A549 (cell line): ENCODE measurements at regions not wholly inside any gene's neighbourhood (a gene's known extent, or its start where the extent isn't known, plus 50 kb on each side); places are given as distances from the start of the nearest gene placed in this dataset.
"Not testable (repeated sequence)": the region's sequence is repeated elsewhere in the genome, so short reads cannot be mapped to it uniquely, and the experiment has no call there.

Experiments
- ATAC-seq, 2 experiments: fragments of 200-7000 bp in 1 of 2; fragments of >200 bp in 1 of 2; cut with Nextera tagmentation in 1 of 2; cut with Tn5 transposase in 1 of 2; 3 replicates each; pipeline versions ENCODE4 v1.8.0 to v1.9.1; 2018 to 2020; ENCODE audit warnings: mild to moderate bottlenecking in 1 of 2, moderate library complexity in 1 of 2
- CTCF ChIA-PET: fragments of 300-600 bp; sonication (Branson Sonifier 250); formaldehyde crosslinking; extraction: SDS; loops from one replicate; lab custom pipeline; 2021; ENCODE audit warnings: antibody characterized with exemption, inconsistent platforms; lab: Yijun Ruan, JAX
- POLR2A ChIA-PET: fragments of 350-600 bp; formaldehyde crosslinking; extraction: SDS; loops from one replicate; lab custom pipeline; 2021; ENCODE audit warnings: antibody characterized with exemption, inconsistent platforms; lab: Yijun Ruan, JAX
- DNase-seq, 2 experiments: peaks; one replicate each; pipeline versions ENCODE4 v3.0.0 to v3.0.0-alpha.2; 2011 to 2016; ENCODE audit warnings: low read depth in 1 of 2, low spot score in 1 of 2
- FAIRE-seq: peaks from 2 replicates; lab custom pipeline; 2011; peaks lifted over from hg19 to GRCh38; lab: Jason Lieb, UNC
- H3K27ac ChIP-seq, 2 experiments: fragments of >200 bp; sonication (Bioruptor Twin); formaldehyde crosslinking; 3 replicates each; pipeline ENCODE4 v1.5.1; 2016 to 2017
- H3K4me1 ChIP-seq: fragments of >200 bp; sonication (Bioruptor Twin); formaldehyde crosslinking; 3 replicates; pipeline ENCODE4 v1.6.1; 2016
- H3K4me2 ChIP-seq: fragments of >200 bp; sonication (Bioruptor Twin); formaldehyde crosslinking; 3 replicates; pipeline ENCODE4 v1.6.1; 2016
- H3K4me3 ChIP-seq: fragments of >200 bp; sonication (Bioruptor Twin); formaldehyde crosslinking; 3 replicates; pipeline ENCODE4 v1.5.1; 2016
- H3K9me3 ChIP-seq: fragments of >200 bp; sonication (Bioruptor Twin); formaldehyde crosslinking; 3 replicates; pipeline ENCODE4 v1.6.1; 2016
- ATOH8 ChIP-seq: fragments of 250-450 bp; sonication (Bioruptor Pico); IDR thresholded peaks from 2 replicates; pipeline ENCODE4 v1.5.0; 2020; ENCODE audit warnings: low read depth, mild to moderate bottlenecking, moderate library complexity
- CHD4 ChIP-seq: fragments of 200-600 bp; sonication (generic); IDR thresholded peaks from 2 replicates; pipeline ENCODE4 v1.6.1; 2016; ENCODE audit warnings: antibody characterized with exemption, mild to moderate bottlenecking, borderline replicate concordance
- CTCF ChIP-seq: fragments of >200 bp; sonication (Bioruptor Twin); formaldehyde crosslinking; IDR thresholded peaks from 3 replicates; pipeline ENCODE4 v1.5.1; 2016
- HMGXB4 ChIP-seq: fragments of 250-450 bp; sonication (Bioruptor Pico); IDR thresholded peaks from 2 replicates; pipeline ENCODE4 v1.5.0; 2021; ENCODE audit warnings: mild to moderate bottlenecking, moderate library complexity, borderline replicate concordance
- JUNB ChIP-seq: fragments of >200 bp; sonication (Bioruptor Twin); formaldehyde crosslinking; IDR thresholded peaks from 2 replicates; pipeline ENCODE4 v1.6.1; 2016
- MAZ ChIP-seq: fragments of 150-350 bp; IDR thresholded peaks from 2 replicates; pipeline ENCODE4 v1.6.1; 2014; ENCODE audit warnings: antibody characterized with exemption, low read depth, low read length, borderline replicate concordance
- NFE2L2 ChIP-seq: fragments of 150-350 bp; conservative IDR thresholded peaks from 2 replicates; pipeline ENCODE4 v1.6.1; 2014; ENCODE audit warnings: low read length
- PBX3 ChIP-seq: IDR thresholded peaks from 2 replicates; pipeline ENCODE4 v1.6.1; 2012
- POLR2A ChIP-seq: IDR thresholded peaks from 2 replicates; pipeline ENCODE4 v1.6.1; 2012; ENCODE audit warnings: mild to moderate bottlenecking, low read length
- RCOR1 ChIP-seq: fragments of 150-350 bp; IDR thresholded peaks from 2 replicates; pipeline ENCODE4 v1.6.1; 2014; ENCODE audit warnings: antibody characterized with exemption, low read length, low read depth
- RFX5 ChIP-seq: fragments of 450-650 bp; IDR thresholded peaks from 2 replicates; pipeline ENCODE4 v1.7.1; 2014; ENCODE audit warnings: antibody characterized with exemption, mild to moderate bottlenecking, moderate library complexity
- TFCP2L1 ChIP-seq: fragments of 250-450 bp; sonication (Bioruptor Pico); IDR thresholded peaks from 2 replicates; pipeline ENCODE4 v1.5.0; 2021; ENCODE audit warnings: mild to moderate bottlenecking
- TP53 ChIP-seq: fragments of 250-450 bp; sonication (Bioruptor Pico); IDR thresholded peaks from 2 replicates; pipeline ENCODE4 v1.5.0; 2021; ENCODE audit warnings: mild to moderate bottlenecking, moderate library complexity
- USF2 ChIP-seq: fragments of 450-650 bp; IDR thresholded peaks from 2 replicates; pipeline ENCODE4 v1.6.1; 2014; ENCODE audit warnings: antibody characterized with exemption
- WGBS: methylation state at CpG from one replicate; pipeline ENCODE4 v1.1.6; 2017; ENCODE audit errors: missing lambda C conversion rate; 5-methylcytosine and 5-hydroxymethylcytosine counted together

- CTCF ChIA-PET, result interaction anchor here (1.0 kb wide), 1 partner anchor 10 kb away, joined by 3 read pairs; no protein-coding TSS in a partner anchor
- Histone ChIP-seq H3K4me1 (peaks cover 22% of the 10 kb centered on the region), H3K27ac (no peak overlapping the region), H3K9me3 (no peaks in the 10 kb centered on the region), H3K4me3 (no peak overlapping the region), H3K4me2 (no peak overlapping the region)
- ATAC-seq (no peak), FAIRE-seq (no peak), DNase-seq (no peak)
- WGBS, result 77% methylated on average over 4 of the region's 4 CpGs
- POLR2A ChIA-PET, result no interaction called here
- no peak for TF ChIP-seq POLR2A
- no peak for TF ChIP-seq CHD4
- TF ChIP-seq TFCP2L1 (CRISPR knock-in tag), result no peak
- no peak for TF ChIP-seq TP53
- TF ChIP-seq MAZ, result no peak
- TF ChIP-seq NFE2L2, result no peak
- TF ChIP-seq JUNB, result no peak
Observed at GRCh38 chr12:88366101-88366500, 214.2 kb downstream of the KITLG start.

GRCh38 chr12:88367231-88367630, 213.0 kb downstream of the KITLG start:
- DNase-seq, result no peak
- Histone ChIP-seq H3K27ac (no peak overlapping the region), H3K4me2 (no peak overlapping the region), H3K9me3 (no peaks in the 10 kb centered on the region), H3K4me1 (peaks cover 17% of the 10 kb centered on the region), H3K4me3 (no peak overlapping the region)
- TF ChIP-seq PBX3 (no peak), TFCP2L1 (CRISPR knock-in tag) (no peak), RCOR1 (no peak), CTCF (no peak), RFX5 (no peak), ATOH8 (CRISPR knock-in tag) (no peak), USF2 (no peak), HMGXB4 (CRISPR knock-in tag) (no peak), CHD4 (no peak)
- CTCF ChIA-PET, result no interaction called here
- ATAC-seq, result no peak
- no peak for FAIRE-seq
- POLR2A ChIA-PET, result no interaction called here

GRCh38 chr12:88368077-88368476, 212.2 kb downstream of the KITLG start:
- H3K4me3 ChIP-seq, FAIRE-seq, H3K4me1 ChIP-seq, H3K4me2 ChIP-seq, H3K9me3 ChIP-seq, POLR2A ChIA-PET, DNase-seq, ATAC-seq, CTCF ChIA-PET, H3K27ac ChIP-seq: not testable (repeated sequence)
- 71% methylated on average over 5 of the region's 5 CpGs for WGBS
